Activated T-helper 1 cell treated with Interleukin-2 at 50 U/mL for 16 hours (primary cell): ENCODE measurements at regions not wholly inside any gene's neighbourhood (a gene's known extent, or its start where the extent isn't known, plus 50 kb on each side); places are given as distances from the start of the nearest gene placed in this dataset.

Source experiments
- DNase-seq: peaks from one replicate; pipeline ENCODE4 v3.0.0-alpha.2; 2020; ENCODE audit warnings: low read depth

DNA sequence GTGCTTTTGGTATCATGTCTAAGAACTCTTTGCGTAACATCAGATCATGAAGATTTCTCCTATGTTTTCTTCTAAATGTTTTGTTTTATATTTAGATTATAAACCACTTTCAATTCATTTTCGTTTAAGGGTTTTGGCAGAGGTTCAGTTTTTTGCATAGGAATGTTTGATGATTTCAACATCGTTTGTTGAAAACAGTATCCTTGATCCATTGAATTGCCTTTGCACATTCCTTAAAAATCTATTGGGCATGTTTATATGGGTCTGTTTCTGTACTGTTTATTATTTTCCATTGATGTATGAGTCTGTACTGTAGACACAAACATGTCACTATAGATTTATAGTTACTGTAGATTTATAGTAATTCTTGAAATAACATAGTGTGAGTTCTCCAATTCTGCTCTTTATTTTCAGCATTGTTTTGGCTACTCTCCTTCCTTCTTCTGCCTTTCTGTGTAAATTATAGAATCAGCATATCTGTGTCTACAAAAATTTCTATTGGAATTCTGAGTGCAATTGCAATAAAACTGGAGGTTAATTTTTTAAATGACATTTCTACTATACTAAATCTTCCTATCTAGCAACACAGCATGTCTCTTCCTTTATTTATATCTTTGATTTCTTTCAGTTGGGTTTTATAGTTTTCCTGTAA lies 374.0 kb downstream of the SV2B start:
- DNase-seq: no peak

GRCh38 chr15:91476861-91477260 lies 376.6 kb upstream of the SLCO3A1 start:
- no peak for DNase-seq

DNA sequence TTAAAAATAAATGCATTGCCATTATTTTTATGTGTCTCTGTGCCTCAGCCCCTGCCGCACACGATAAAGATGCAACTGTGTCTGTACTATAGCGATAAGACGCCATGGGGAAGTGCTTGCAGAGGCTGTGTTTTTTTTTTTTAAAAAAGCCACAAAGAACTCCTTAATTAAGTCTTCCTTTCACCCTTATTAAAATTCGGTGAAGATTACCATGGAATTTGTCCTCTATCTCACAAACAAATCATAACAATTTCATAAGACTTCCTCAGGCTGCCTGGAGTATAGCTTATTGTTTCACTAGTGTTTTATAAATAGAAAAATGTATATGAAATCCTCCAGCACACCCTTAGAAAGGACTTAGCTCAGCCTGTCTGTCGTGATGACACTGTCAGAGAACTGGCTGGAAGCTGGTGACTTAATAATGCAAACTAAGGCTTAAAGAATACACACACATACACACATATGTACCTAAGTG lies 374.8 kb upstream of the SLCO3A1 start:
- DNase-seq: no peak

DNA sequence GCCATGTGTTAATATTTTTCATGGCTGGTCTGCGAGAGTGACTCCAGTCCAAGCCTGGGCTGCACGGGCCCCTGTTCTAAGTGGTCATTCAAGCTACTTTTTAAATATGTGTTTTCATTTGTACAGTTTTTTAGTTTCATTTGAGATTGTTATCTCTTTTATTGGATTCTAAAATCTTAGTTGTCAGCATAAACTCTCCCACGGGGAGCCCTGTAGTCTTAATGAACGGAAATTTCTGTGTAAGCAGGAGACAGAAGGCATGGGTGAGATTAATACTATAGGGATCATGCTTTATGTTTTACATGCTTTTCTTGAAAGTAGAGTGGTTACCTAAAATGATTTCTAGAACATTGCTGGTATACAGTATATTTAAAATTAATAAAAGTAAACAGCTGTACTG lies 373.1 kb upstream of the SLCO3A1 start:
- DNase-seq: no peak

- no peak for DNase-seq
These were observed 370.7 kb upstream of the SLCO3A1 start for GRCh38 chr15:91482799-91483198.

DNA sequence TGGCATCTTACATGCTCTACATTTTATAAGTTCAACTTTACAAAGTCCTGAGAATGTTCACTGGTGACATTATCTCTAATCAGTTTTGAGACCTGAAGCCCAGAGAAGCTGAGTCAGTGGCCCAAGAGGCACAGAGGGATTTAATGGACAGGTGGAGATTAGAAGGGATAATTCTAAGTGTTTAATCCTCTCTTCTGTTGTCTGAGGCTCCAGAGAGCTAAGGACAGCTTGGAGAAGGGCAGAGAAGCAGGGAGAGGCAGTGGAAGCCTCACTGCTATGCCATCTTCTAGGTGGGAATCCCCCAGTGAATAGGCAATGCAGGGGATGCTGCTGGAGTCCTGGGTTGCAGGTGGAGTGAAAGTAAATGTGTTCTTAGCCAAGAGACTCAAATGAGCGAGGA lies 369.4 kb upstream of the SLCO3A1 start:
- DNase-seq: no peak

GRCh38 chr15:91488452-91488851 lies 365.1 kb upstream of the SLCO3A1 start:
- DNase-seq: no peak

- no peak for DNase-seq
These were observed 363.3 kb upstream of the SLCO3A1 start for GRCh38 chr15:91490211-91490610.

GRCh38 chr15:91491101-91491950 lies 362.2 kb upstream of the SLCO3A1 start:
- DNase-seq: no peak

DNA sequence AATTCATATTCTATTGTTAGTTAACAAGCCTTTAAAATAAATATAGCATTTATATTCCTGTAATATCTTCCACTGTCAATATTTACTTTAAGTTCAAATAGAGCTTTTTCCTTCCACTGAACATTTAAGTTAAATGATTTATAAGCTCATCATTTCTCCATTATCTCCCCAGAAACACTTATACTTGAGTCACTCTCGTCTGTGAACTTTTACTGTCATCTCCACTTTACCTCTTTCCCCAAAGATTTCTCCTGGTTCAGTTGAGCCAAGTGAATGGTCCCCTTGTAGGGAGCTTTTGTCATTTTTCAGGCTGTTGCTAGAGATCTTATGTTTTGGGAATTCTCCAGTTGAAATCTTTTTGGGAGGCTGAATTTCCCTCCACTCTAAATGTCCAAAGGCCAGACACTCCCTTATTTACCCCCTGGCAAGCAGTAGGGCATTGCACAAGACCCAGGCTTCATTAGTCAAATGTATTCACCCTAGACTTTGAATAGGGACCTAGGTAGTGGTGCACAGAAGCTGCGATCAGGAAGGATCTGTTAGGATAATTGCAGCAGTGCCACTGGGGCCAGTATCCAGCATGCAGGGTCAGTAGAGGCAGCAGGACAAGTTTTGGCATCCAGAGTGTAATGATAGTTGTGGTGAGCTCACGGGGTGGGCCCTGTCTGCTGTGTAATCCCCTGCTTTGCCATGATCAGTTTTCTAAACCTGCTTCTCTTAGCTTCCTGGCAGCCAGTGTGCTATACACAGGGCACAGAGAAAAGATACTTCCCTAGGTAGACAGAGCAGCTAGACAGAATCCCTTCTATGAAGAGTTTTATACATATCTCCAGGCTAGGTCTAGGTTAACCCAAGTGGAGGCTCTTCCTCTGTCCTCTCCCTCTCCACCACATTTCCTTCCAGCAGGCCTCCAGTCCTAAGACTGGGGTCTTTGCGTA lies 356.5 kb upstream of the SLCO3A1 start:
- no peak for DNase-seq

DNA sequence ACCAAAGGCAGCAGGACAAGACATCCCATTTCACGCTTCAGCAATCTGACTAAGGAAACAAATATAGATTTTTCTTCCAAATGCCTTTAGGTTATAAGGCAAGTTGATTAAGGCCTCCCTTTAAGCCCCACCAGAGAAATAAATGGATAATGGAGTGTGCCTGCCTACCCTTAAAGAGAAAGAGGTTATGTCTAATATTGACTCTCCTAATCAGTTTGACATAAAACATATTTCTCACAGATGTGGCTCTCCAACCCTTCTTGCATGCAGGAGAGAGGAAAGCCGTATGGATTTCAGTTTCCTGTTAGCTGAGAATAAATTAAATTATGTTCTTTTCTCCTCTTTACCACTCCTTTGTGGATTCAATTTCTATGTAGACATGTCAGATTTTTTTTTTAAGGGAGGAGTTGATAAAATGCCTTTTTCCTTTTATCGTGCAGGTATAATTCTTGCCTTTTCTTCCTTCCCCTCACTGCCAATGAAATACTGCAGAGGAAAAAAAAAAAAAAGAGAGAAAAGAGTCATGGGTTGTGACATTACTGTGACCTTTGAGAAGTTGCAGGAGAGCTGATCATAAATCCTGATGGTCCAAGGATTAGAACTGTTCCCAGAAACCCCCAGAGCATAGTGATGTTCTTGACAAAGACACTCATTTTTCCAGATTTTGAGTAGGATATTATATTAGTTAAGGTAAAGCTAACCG lies 355.3 kb upstream of the SLCO3A1 start:
- no peak for DNase-seq

DNA sequence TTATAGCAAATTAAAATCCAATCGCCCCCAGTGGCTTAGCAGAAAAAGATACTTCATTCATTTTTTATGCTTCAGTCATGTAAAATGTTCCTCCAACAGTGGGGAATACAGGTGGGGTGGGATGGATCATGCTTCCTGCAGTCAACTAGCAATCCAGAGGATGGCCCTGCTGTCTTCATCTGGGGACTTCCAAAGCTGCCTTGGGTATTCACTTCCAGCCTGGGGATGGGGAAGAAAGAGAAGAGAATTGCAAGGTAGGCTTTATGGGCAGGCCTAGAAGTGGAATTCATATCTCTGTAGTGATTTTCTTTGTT lies 354.8 kb upstream of the SLCO3A1 start:
- no peak for DNase-seq

GRCh38 chr15:91499774-91500383 lies 353.6 kb upstream of the SLCO3A1 start:
- no peak for DNase-seq

GRCh38 chr15:91508633-91509032 lies 344.9 kb upstream of the SLCO3A1 start:
- DNase-seq: no peak

DNA sequence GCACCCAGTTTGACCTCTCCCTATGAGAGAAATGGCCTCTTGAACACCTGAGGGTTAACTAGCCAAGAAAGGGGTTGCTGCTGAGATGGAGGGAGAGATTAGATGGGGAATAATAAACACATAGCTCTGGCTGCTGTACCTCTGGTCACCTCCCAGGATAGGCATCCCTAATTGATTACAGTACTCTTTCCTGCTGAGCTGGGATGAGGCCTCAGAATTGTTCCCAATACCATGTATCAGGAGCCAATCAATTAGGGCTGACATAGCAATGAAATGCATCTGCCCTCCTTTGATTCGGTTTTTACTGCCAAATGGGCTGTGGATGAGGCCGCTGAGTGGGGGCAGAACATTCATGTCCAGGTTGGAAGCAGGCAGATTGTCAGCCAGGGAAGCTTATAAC lies 339.4 kb upstream of the SLCO3A1 start:
- DNase-seq: no peak

DNA sequence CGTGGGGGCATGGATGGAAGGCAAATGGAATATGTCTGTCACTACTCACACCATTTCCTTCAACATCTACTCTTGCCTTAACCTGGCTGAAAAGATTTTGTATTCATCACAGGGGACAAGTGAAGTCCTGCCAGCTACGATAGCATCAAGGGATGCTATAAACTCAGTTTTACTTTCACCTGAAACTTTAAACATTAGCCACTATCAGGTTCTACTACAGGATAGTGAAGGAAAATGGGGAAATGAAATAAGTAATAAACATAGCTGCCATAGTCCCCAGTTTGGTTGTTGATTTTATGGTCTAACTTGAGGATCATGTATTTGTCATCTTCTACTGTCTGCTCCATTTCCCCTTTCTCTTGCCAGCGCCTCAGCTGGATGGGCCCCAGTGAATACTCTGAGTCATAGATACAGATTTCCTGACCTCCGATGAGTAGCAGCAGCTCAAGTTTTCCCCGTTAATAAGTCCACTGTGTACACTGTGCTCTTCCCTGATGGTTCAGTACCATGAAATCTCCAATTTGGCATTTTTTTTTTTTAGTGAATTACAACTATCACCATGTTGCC lies 338.2 kb upstream of the SLCO3A1 start:
- no peak for DNase-seq

- no peak for DNase-seq
These were observed 336.6 kb upstream of the SLCO3A1 start for GRCh38 chr15:91516866-91517265.

DNA sequence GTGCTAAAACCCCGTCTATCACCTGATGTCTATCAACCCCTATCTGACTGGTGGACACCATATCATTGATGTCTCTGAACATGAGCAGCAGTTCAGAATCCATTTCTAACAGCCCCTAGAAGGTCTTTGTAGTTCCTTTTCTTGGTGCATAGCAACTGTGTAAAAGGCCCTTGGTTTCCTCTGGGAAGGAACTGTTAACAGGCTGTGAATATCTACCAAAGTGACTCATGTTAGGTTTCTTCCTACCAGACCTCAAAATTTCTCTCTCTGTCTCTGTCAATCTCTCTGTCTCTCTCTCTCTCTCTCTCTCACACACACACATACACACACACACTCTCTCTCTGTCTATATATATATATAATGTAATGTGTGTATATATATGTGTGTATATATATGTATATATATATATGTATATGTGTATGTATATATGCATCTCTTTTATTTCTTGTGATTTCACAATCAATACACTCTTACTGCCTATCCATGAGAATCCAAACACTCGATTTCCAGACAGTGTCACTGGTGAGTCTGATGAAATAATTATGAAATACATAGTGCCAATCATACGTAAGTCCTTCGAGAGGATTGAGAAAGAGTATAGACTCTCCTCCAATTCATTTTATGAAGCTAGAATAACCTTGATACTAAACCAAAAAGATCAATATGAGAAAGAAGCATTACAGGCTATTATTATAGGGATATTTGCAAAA lies 335.9 kb upstream of the SLCO3A1 start:
- DNase-seq: no peak

GRCh38 chr15:91520850-91521249 lies 332.7 kb upstream of the SLCO3A1 start:
- no peak for DNase-seq

GRCh38 chr15:91521548-91521947 lies 332.0 kb upstream of the SLCO3A1 start:
- no peak for DNase-seq

- no peak for DNase-seq
These were observed 331.5 kb upstream of the SLCO3A1 start for GRCh38 chr15:91521996-91522395.
